ENCODE measurements at regions not wholly inside any gene's neighbourhood (a gene's known extent, or its start where the extent isn't known, plus 50 kb on each side); places are given as distances from the start of the nearest gene placed in this dataset.

DNA sequence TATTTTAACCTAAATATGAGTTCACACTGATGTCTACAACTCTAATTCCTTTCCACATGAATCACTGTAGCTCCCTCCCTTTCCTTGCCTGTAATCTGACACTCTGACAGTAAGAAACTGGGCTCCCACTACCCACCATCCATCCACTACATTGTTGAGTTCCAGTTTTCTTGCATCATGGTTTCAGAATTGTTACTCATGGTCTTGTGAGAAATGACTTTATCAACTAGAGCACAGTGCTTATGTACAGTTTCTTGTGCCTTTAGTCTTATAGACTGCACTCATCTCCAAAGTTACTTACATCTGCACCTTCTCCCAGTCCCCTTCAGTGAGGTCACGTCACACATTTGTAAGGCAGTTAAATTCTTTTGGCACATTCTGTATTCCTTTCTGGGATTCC lies 78.6 kb downstream of the RTL6 start:
- TF ChIP-seq EZH2 (IDR thresholded peaks at IDR 0.05; ENCODE audit: low read length, missing control alignments), result no peak
- TF ChIP-seq, protein P1, sequence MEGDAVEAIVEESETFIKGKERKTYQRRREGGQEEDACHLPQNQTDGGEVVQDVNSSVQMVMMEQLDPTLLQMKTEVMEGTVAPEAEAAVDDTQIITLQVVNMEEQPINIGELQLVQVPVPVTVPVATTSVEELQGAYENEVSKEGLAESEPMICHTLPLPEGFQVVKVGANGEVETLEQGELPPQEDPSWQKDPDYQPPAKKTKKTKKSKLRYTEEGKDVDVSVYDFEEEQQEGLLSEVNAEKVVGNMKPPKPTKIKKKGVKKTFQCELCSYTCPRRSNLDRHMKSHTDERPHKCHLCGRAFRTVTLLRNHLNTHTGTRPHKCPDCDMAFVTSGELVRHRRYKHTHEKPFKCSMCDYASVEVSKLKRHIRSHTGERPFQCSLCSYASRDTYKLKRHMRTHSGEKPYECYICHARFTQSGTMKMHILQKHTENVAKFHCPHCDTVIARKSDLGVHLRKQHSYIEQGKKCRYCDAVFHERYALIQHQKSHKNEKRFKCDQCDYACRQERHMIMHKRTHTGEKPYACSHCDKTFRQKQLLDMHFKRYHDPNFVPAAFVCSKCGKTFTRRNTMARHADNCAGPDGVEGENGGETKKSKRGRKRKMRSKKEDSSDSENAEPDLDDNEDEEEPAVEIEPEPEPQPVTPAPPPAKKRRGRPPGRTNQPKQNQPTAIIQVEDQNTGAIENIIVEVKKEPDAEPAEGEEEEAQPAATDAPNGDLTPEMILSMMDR (conservative IDR thresholded peaks at IDR 0.05 in 1 of 2, IDR thresholded peaks at IDR 0.05 in 1 of 2; ENCODE audit: low read depth in 1 of 2, low read length in 2 of 2), result no peak
